Inflammatory macrophage (primary cell): ENCODE measurements at regions not wholly inside any gene's neighbourhood (a gene's known extent, or its start where the extent isn't known, plus 50 kb on each side); places are given as distances from the start of the nearest gene placed in this dataset.
"Not testable (repeated sequence)": the region's sequence is repeated elsewhere in the genome, so short reads cannot be mapped to it uniquely, and the experiment has no call there.

ENCODE experiments used
- DNase-seq, 2 donors: peaks; one replicate each; pipeline ENCODE4 v3.0.0-alpha.2; 2020 to 2022

DNA sequence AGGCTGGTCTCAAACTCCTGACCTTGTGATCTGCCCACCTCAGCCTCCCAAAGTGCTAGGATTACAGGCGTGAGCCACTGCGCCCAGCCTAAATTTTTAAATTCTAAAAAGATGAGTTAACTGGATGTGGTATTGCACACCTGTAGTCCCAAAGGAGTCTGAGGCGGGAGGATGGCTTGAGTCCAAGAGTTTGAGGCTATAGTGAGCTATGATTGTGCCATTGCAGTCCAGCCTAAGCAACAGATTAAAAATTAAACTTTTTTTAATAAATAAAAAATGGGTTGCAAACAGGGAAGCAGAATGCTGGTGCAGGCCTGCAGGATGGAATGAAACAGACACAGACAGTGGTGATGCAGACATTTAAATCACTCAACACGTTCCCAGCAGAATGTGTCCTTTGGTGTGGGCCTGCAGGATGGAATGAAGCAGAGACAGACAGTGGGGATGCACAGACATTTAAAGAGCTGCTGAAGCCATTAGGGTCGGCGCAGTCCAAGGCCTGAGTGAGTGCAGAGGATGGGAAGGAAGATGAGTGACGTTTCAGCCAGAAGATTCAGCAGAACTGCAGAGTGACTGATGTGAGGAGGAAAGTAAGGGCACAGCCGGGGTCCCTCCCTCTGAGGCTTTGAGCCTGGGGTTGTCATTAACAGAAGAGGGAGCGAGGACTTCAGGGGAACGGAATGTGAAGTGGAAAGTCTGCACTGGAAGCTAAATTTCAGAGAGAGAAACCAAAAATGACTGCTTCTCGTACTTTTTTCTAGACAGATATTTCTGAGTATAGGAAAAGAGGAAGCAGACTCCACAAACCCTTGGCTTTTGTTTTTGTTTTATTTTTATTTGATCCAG is 117.5 kb downstream of the RIN2 start:
- DNase-seq = peak in 1 of 2 donors; percentile 36

DNA sequence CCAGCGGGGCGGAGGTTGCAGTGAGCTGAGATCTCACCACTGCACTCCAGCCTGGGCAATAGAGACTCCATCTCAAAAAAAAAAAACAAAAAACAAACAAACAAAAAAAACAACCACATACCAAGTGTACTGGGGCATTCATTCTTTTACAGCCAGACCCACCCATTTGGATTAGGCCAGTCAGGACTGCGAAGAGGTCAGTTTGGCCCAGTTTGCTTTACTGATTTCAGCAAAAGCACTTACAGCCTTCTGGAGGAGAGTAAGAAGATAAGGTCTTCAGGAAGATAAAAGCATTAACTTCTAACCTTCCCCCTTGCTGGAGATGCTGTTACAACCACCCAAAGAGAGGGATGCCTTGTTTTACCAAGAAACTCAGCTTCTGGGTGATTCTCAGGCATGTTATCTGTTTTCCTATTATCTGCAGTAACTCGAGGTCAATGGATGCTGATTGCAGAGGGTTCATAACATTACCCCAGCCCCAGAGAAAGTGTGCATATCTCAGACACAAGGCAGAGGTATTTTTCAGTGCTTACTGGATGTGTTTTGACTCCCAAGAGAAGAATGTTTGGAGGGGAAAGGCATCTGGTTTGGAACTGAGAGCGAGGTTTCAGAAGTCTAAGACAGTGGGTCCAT is 118.9 kb downstream of the RIN2 start:
- no peak for DNase-seq

DNA sequence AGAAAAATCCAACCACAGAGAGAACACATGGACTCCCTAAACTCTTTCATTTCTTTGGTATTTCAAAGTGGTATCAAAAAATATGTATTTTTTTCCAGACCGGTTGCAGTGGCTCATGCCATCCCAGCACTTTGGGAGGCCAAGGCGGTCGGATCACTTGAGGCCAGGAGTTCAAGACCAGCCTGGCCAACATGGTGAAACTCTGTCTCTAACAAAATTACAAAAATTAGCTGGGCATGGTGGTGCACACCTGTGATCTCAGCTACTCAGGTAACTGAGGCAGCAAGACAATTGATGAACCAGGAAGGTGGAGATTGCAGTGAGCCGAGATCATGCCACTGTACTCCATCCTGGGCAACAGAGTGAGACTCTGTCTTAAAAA is 121.8 kb downstream of the RIN2 start:
- DNase-seq = not testable (repeated sequence)

- peak; percentile 14 to 20 for DNase-seq
Measured at GRCh38 chr20:19880256-19881079, 122.4 kb downstream of the RIN2 start.

- DNase-seq = no peak
Measured at GRCh38 chr20:19881080-19881840, 123.2 kb downstream of the RIN2 start.

DNA sequence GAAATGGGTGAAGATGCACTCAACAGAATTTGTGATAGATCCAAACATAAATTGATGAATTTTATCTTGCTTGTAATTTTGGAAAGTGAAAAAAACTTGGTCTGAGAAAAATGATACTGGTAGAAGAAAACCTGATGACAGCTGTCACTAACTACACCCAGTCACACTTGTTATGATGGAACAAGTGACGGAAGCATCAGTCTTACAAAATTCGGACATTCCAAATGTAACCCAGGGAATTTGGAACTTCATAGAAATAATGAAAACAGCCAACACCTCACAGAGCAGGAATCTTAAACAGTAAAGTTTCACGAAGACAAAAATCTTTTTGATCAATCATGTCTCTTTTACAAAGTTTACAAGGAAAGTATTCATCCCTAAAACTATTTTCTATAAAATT is 123.9 kb downstream of the RIN2 start:
- DNase-seq = no peak

DNA sequence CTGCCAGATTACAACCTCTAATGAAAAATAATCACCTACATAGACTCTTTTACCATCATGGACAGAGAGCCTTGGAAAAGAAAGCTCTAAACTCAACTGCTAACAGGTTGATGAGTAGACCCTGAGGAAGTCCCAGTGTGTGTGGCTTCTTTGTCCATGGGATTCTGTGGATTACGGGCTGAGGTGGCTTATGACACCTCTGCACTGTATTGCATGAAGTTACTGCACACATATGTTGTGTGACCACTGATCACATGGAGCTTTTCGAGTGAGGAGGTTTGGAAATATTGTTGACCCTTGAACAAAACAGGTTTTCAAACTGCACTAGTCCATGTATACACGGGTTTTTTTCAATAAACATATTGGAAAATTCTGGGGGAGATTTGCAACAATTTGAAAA is 124.4 kb downstream of the RIN2 start:
- DNase-seq = no peak

DNA sequence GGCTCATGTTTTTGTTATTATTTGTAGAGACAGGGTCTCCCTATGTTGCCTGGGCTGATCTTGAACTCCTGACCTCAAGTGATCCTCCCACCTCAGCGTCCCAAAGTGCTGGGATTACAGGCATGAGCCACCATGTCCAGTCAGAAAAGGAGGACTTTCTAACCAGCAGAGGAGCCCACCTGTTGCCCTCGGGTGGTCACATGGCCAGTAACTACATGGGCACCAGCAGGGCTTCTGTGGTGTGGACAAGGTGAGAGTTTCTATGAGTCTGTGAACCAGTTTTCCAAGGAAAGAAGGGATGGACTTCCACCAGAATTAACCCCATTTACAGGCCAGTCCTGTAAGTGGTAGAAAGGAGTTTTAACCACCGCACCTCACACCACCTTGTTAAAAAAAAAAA is 125.4 kb downstream of the RIN2 start:
- DNase-seq = no peak

DNA sequence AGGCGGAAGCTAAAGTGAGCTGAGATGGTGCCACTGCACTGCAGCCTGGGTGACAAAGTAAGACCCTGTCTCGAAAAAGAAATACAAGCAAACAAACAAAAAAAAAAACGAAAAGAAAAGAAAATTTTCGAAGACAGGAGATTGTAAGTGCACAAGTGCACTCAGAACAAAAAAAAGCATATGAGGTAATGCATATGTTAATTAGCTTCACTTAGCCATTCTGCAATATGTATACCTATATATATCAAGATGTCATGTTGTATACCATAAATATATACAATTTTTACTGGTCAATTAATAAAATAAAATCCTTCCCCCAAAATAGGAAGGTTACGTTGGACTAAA is 127.5 kb downstream of the RIN2 start:
- no peak for DNase-seq

DNA sequence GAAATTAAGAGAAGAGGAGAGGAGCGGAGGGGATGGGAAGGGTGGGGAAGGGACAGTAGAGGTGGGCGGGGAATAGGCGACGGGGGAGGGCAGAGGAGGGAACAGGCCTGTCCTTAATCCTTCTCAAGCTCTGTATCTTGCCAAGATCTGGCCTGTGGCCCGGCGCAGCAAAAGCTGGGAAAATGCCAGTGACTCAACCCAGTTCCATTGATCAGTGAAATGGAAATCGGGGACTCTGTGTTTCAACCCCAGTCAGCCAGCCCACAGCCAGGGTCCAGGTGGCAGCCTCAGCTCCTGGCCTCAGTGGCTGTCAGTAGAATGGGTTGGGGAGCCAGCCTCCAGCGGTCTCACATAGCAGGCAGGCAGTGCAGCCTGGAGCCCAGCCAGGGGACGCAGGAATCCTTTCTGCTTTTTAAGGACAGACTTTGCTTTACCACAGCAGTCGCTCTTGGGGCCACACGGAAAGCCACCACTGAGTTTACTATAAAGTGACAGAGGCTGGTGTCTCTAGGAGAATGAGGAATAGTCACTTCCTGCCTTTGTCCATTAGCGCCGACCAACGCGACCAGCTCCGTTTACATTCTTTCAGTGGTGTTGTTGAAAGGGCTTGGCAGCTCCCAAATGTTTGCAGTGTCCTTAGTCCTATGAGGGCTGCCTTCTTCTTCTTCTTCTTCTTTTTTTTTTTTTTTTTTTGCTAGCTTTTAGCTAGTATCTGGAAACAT is 128.0 kb downstream of the RIN2 start:
- DNase-seq = peak; percentile 16 to 34

GRCh38 chr20:19886661-19887288 is 128.7 kb downstream of the RIN2 start:
- no peak for DNase-seq

GRCh38 chr20:19887556-19888268 is 129.4 kb upstream of the NAA20 start:
- no peak for DNase-seq

GRCh38 chr20:19888269-19888671 is 128.9 kb upstream of the NAA20 start:
- no peak for DNase-seq

DNA sequence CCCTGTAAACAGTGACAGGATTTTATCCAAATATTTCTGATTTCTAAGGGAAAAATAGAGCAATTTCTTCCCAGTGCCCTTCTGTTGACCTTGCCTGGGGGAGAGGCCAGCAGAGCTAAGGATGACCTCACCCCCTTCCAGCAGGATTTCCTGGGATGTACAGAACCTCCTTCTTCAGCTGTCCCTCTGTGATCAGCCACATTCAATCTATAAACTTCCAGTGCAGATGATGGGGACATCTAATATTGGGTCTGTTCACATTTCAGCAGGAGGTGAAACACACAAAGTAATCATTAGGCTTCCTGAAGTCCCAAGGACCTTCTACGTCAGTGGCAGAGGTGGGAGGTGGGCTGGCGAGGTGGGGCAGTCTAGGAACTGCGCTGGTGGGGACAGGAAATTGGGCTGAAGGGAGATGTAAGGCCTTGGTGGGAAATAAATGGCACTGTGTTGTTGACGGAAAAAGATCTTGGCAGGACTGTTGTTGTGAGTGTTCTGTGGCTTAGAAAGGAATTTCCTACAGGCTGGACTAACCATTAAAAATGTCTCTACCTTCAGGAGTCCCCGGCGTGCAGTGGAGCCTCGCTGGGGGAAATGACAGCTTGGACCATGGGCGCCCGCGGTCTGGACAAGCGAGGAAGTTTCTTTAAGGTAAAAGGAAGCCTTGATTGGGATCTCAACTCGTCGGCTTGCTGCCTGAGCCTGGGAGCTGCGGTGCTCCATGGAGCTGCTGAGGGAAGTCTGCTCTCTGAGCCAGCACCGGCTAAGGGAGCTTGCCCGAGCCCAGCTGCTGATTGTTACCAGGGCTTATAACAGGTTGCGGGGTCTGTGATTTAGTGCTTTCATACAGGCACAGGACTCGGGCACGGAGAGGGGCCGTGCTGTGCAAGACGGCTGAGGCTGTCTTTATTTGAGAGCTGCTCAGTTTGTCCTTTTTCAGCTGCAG is 127.9 kb upstream of the NAA20 start:
- DNase-seq = no peak

- no peak for DNase-seq
Measured at GRCh38 chr20:19890445-19891051, 126.6 kb upstream of the NAA20 start.

- DNase-seq = no peak
Measured at GRCh38 chr20:19893356-19893755, 123.8 kb upstream of the NAA20 start.

DNA sequence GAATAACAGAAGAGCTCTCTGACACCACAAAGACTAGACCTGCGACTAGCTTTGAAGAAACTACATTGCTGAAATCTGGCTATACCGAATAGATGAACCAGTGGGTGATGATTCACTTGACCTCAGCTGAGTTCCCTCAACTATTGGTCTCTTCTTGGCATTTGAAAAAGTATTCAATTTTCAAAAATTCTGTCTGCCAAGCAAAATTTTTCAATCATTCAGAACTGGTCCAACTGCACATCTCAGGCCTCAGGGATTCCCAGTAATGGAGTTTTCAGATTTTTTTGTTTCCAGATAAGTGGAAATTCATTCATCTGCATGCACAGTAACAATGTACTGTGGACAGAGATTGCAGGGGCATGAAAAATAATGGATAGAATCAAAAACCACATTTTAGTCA is 121.4 kb upstream of the NAA20 start:
- DNase-seq = no peak

DNA sequence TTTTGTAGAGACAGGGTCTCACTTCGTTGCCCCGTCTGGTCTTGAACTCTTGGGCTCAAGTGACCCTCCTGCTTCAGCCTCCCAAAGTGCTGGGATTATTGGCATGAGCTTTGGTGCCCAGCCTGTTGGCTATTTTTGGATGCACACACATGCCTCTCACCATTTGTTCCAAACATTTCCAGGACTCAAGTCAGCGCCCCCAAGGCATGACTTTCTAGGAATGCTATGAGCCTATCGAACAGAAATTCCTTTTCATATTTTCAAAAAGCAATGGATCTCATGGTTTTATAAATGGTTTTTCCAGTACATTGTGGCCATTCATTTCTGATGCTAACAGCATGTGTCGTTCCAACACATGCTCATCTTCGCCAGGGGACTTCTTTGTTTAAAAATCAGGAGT is 119.3 kb upstream of the NAA20 start:
- DNase-seq = no peak

- peak; percentile 59 to 62 for DNase-seq
Measured at GRCh38 chr20:19901226-19901625, 115.9 kb upstream of the NAA20 start.
